ENCODE measurements at regions not wholly inside any gene's neighbourhood (a gene's known extent, or its start where the extent isn't known, plus 50 kb on each side); places are given as distances from the start of the nearest gene placed in this dataset.

DNA sequence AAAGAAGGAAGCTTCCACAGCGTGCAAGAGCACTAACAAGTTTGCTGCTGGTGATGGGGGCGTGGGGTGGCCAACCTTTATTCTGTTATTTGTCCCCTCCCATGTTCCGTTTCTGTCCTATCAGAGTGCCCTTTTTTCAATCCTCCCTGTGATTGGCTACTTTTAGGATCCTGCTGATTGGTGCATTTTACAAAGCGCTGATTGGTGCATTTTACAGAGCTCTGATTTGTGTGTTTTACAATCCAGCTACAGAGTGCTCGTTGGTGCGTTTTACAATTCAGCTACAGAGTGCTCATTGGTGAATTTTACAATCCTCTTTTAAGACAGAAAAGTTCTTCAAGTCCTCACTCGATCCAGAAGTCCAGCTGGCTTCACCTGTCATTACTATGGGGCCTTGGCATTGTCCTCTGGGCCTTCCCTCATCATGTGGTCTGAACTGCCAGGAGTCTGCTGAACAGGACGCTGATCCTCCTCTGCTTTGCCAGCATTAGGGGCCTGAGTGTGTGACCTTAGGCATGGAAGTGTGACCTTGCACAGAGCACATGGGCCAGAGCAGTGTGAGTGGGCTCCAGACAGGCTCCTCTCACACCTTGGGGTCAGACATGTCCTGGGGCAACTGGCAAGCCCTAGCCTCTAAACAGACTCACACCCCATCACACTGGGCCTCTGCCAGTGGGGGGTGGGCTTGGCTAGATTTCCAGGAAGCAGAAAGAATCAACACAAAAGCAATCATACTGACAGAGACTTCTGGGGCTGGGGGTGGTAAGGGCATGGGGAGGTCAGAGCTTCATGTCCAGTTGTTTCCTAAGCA lies 167.4 kb downstream of the PTPN20 start:
- no peak for DNase-seq

DNA sequence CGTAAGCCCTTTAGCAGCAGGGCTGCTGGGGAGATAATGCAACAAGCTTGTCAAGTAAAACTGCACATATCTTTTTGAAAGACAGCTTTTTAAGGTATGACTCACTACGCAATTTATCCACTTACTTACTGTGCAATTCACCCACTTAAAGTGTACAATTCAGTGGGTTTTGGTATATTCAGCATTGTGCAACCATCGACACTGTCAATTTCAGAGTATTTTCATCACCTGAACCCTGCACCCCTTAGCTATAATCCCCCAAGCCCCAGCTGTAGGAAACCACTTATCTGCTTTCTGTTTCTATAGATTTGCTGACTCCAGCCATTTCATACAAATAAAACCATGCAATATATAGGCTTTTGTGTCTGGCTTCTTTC lies 168.0 kb downstream of the PTPN20 start:
- DNase-seq = no peak

DNA sequence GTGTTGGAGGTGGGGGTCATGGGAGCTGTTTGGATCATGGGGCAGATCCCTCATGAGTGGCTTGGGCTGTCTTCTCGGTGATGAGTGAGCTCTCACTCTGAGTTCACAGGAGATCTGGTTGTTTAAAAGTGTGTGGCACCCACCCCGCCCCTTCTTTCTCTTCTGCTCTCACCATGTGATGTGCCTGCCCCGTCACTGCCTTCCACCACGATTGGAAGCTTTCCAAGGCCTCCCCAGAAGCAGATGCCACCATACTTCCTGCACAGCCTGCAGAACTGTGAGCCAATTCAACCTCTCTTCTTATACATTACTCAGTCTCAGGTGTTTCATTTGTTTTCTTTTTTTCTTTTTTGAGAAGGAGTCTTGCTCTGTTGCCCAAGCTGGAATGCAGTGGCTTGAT lies 170.0 kb downstream of the PTPN20 start:
- DNase-seq = no peak

DNA sequence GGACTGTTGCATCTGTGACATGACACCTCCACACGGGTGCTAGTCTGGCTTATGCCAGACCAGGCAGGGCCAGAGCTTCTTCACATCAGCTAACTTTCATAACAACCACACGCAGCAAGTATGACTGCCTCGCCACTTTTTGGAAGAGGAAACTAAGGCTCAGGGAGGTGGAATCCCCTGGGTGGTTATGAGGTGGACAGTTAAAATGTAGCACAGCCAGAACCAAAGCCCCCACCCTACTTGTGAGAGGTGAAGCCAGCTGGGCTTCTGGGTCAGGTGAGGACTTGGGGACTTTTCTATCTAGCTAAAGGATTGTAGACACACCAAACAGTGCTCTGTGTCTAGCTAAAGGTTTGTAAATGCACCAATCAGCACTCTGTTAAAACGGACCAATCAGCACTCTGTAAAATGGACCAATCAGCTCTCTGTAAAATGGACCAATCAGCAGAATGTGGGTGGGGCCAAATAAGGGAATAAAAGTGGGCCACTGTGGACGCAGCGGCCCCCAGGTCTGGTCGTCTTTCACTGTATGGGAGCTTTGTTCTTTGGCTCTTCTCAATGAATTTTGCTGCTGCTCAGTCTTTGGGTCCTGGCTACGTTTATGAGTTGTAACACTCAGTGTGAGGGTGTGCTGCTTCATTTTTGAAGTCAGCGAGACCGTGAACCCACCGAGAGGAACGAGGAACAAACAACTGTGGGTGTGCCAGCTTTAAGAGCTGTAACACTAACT lies 171.0 kb downstream of the PTPN20 start:
- DNase-seq = no peak

DNA sequence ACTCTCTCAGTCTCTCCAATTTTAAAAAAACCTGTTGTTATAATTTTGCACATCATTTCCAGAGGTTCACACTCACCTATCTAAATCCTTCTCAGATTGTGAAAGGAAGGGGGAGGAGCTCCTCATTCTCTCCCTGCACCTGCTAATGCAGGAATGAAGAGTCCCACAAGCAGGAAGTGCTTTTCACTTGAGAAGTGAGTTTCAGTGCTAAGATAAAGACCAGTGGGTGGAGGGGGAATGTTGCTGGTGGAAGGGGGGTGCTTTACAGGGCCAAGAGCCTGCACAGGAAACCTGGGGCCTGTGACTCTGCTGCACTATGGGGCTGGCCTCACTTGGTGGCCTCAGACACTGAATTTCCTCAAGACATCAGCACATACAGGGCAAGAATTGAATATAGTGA lies 176.4 kb downstream of the PTPN20 start:
- DNase-seq = no peak

DNA sequence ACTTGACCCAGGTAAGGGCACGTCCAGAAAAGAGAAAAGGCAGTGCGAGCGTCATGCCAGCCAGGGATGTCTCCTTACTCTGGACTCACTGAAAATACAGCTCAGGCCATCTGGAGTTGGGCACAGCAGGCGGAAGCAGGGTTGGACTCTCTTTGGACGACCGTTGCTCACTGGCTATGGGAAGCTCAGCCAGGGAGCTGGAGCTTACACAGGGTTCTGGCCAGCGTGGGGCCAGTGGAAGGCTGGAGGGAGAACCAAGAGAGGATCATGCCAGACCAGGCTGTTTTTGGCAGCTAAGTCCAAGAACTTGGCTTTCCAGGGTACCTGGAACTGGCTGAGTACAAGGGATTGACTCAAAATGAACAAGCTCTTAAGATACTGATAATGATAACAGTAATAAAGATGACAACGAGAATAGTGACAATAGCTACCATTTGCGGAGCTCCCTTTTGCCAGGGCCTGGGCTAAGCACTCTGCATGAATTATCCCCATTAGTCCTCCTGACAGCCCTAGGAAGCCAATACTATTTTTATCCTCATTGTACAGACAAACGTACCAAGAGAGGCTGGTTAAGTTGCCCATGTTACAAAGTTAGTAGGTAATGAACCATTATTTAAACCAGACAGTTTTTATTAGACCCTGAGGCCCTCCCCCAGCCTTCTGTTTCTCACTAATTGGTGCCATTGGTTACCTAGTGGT lies 177.6 kb downstream of the PTPN20 start:
- DNase-seq = no peak

DNA sequence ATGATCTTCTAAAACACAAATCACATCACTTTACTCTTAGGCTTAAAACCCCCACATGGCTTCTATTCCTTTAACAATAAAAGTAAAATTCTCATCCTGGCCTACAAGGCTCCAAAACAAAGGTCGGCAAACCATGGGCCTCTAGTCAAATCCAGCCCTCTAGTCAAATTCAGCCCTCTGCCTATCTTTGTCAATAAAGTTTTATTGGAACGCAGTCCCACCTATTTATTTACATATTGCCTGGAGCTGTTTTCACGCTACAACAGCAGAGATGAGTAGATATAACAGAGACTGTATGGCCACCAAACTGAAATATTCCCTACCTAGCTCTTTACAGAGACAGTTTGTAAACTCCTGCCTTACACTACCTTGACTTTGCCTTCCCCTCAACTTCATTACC lies 178.8 kb downstream of the PTPN20 start:
- no peak for DNase-seq

DNA sequence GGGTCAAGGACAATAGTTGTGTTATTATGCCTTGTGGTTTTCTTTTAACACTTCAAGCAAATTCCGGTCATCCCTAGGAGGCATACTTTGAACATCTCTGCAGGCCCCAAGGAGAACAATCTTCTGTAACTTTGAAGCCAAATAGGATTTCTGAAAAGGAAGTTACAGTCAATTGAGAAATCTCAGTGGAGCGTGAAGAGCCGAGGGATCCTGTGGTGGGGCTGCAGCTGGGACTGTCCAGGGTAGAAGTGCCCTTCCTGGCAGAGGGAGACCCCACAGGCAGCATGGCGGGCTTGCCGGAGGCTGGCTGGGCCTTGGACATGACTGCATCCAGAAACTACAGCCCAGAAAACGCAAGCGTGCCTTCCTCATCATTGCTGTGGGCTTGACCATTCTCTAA lies 179.7 kb downstream of the PTPN20 start:
- DNase-seq = no peak

DNA sequence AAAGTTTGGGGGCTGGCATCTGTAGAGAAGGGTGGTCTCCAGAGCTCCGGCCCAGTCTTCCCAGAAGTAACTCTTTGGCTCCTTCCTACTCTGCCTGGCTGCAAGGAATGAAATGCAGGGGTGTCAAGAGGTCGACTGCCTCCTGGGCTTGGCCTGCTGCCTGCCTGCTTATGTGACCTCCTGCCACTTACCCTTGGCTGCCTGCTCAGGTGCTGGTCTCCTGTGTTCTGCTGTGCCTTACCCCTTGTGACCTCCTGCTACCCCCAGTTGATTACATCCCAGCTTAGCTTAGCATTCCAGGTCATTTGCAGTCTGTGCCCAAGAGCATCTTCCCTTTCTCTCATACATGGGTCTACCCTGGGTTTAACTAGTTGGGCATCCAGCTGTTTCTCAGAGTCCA lies 180.2 kb downstream of the PTPN20 start:
- DNase-seq = no peak

DNA sequence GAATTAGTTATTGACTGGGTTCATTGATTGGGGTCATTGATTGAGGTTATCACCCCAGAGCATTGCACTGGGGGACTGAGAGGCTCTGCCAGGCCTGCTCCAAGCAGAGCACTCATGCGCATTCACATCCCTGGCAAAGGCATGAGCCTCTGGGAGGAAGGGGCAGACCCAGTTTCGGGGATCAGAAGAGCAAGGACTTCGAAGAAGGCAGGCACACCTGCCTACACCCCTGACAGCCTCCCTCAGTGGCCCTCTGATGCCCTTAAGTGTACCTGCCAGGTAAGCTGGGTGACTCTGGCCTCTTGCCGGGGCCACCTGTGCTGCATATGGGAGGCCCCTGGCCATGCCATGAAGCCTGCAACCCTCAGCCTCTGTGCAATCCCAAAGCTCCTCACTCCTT lies 181.1 kb downstream of the PTPN20 start:
- DNase-seq = no peak

DNA sequence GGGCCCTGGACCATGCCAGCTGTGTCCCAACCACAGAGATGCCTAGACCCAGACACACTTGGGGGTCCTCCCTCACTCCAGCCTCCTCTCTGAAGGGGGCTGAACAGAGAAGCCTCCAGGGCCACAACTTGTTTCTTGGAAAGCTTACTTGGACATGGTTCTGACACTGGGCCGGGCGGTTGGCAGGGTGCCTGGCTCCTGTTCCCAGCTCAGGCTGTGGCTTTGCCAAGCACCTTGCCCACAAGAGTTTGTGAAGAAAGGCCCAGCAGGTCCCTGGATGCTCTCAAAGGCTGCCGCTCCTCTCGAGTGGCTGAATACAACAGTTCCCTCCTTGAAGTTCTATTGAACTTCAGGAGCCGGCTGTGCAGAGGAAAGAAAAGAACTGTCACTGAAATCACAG lies 181.6 kb downstream of the PTPN20 start:
- DNase-seq = no peak

DNA sequence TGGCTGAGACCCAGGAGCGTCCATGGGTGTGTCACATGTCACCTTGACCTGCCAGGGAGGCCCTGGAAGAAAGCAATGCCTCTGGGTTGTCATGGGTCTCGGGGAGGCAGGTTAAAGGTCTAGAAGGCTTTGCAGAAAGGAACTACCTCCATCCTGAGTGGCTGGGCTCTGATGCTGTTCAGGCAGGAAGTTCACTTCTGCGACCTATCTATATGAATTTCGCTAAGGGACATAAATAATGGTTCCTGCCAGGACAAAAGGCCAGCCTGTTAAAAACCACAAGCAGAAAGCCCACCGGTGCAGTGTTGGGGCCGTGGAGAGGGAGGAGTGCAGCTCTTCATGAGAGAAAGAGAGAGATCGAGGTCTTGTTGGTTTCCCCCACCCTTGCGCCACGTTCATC lies 182.9 kb downstream of the PTPN20 start:
- DNase-seq = no peak

DNA sequence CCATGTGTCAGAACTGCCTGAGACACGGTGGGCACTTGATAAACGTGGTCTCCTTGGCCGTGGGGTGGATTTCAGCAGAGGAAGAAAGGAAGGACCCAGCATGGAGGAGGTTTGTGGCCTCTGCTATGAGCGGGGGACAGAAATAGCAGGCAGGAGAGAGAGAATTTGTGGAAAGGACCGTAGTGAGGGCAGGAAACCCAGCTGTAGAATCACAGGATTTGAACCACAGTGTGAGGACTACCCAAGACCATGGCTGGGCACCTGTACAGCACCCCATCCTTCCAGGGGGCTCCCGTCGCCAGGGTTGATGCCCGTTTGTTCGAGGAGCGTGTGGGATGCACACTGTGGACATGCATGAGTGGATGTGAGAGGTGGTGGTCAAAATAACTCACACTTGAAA lies 183.4 kb downstream of the PTPN20 start:
- DNase-seq = no peak

DNA sequence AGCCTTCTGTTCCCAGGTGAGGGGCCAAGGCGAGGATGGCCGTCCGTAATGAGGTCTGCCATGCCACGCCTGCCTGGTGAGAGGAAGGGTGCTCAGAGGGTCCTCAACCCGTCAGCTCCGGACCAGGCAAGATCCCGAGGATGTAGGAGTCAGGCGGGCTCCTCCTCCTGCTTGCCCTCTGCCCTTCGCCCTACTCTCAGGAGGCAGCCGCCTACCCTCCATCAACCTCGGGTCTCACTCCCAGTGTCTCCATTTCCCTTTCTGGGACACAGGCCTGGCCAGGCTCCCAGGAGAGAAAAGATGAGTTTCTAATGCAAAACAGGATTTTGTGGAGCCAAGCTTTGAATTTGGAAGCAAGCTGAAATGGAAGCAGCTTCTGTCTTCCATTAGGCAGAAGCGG lies 184.0 kb downstream of the PTPN20 start:
- no peak for DNase-seq

DNA sequence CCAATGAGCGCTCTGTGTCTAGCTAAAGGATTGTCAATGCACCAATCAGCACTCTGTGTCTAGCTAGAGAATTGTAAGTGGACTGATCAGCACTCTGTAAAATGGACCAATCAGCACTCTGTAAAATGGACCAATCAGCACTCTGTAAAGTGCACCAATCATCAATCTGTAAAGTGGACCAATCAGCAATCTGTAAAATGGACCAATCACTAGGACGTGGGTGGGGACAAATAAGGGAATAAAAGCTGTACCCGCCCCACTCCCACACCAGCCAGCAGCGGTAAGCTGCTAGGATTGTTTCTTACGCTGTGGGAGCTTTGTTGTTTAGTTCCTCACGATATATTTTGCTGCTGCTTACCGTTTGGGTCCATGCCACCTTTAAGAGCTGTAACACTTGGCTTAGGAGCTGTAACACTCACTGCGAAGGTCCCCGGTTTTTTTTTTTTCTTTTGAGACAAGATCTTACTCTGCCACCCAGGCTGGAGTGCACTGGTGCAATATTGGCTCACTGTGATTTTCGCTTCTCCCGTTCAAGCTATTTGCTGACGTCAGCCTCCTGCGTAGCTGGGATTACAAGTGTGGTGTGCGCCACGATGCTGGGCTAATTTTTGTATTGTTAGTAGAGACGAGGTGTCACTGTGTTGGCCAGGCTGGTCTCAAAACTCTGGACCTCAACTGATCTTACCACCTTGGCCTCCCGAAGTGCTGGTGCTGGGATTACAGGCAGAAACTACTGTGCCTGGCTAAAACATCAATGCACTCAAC lies 184.8 kb downstream of the PTPN20 start:
- no peak for DNase-seq

DNA sequence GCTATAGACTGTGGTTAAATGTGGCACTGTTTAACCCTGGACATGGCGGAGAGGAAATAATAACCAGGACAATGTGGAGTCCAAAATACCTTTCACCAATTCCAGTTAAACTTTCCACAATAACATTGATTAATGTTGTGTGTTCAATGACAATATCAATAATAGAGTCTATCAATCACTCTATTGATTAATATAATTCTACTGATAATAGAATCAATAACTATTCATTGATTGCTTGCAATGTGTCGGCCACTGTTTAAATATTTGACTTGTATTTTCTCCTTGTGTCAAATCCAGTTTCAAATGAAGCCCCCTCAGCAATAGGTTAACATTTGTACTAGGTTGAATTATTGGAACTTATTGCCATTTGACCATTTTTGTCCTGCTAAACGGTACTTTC lies 187.0 kb downstream of the PTPN20 start:
- no peak for DNase-seq

DNA sequence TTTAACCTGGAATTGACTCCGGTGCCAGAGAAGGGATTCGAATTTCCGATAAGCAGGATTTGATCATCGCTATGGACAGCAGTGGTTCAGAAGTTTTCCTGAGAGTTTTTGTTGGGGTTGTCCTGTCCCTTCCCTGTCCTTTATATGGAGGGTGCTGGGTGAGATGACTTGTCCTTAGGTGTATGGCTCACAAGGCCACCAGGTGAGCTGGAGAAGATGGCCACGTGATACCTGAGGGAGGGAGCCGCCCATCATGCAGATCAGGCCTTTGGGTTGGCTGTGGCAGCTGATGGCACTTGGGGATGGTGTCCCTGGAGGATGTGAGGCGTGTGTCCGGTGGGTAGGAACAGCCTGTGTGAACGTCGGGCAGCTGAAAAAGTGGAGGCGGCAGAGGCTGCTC lies 187.7 kb downstream of the PTPN20 start:
- DNase-seq = no peak

DNA sequence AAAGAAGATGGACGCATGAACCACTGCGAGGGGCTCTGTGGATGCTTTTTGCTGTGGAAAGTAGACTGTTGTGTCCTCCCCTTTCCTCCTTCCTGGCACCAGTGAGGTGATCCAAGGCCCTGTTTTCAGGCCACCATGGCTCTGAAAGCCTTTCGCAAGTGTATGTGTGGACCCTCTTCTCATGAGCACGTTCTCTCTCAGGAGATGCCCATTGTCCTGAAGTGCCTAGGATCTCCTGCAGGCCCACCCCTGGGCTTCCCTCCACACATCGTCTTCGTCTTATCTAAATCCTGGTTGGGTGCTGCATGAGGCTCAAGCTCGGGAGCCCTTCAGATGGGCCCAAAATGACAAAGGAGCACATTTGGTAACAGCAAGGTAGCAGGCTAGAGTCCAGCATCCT lies 188.2 kb downstream of the PTPN20 start:
- no peak for DNase-seq

DNA sequence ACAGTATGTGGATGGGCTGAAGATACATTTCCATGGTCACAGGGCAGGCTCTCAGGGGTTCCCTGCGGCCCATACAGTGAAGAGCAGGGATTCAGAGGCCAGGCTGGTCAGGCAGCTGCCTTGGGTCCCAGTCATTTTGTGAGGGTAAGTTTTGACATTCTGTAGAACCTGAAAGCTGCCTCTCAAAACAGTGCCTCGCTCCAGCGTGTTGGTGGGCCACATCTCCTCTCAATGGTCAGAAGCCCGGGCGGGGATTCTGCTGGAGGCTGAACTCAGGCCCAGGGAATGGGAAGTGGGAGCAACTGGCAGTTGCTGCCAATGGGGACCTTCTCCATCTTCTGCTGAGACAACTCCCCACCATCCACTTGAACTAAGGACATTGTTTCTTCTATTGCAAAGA lies 190.0 kb downstream of the PTPN20 start:
- no peak for DNase-seq

DNA sequence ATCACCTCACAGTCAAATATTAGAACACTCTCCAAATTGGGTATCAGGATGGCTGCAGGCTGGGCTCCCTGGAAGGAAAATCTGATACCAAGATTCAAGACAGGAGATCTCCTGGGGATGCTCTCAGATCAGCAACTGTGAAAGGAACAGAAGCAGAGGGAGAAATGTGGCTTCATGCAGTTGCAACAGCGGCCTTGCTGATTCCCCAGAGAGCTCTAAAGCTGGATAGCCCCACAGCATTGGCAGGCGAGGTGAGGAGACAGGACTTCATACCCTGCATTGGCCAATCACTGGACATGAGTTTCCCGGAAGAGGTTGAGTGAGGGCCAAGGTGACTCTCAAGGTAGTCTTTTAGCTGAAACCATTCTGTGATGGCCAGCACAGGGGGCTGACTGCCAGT lies 190.6 kb downstream of the PTPN20 start:
- DNase-seq = no peak

DNA sequence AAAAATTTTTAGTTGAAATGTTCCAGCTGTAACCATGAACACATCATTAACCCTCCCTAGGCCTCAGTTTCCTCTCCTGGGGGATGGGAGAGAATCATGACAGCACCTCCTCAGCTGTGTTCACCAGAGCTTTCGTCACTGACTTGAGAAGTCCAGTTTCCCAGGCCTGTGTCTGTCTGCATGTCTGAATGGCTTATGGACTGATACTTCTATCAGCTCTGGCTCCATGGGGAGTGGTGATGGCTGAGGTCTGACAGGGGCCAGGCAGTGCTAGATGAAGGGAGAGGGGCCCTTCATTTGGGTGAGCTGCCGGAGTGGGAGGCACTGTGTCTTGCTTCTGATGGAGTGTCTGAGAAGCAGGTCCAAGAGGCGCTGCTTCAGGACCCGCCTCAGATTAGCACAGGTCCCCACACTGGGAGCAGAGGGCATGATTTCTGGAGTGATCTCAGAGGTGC lies 192.9 kb downstream of the PTPN20 start:
- no peak for DNase-seq

DNA sequence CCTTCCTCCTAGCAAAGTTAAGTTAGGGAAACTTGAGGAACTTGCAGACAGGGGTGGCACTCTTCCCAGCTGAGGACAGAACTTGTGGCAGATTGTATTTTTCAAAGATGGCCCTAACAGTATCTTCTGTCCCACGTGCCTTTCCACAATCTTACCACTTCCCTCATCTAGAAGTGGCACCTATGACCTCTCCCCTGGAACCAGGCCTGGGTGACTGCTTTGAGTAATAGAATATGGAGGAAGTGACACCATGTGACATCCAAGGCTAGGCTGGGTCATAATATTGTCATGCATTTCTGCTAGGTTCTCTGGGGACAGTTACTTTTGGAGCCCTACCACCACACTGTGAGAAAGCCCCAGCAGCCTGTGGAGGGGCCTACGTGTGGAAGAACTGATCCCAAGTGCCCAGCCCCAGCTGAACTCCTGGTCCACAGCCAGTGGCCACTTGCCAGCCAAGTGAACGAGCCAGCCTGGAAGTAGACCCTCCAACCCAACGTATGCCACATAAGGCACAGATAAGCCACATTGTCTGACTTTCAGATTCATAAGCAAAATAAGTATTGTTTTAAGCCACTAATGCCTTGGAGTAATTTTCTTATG lies 193.7 kb downstream of the PTPN20 start:
- DNase-seq = no peak

Measured in right hindlimb (tissue), 1 donor.